ENCODE measurements at regions not wholly inside any gene's neighbourhood (a gene's known extent, or its start where the extent isn't known, plus 50 kb on each side); places are given as distances from the start of the nearest gene placed in this dataset.

- TF ChIP-seq CTCF (IDR thresholded peaks at IDR 0.05; ENCODE audit: poor library complexity, severe bottlenecking) (no peak), TAF1 (IDR thresholded peaks at IDR 0.05; ENCODE audit: low read depth) (no peak)
Observed at GRCh38 chr2:16247326-16248122, 307.2 kb downstream of the MYCN start (continued).

GRCh38 chr2:16246911-16247310 is 306.6 kb downstream of the MYCN start:
- Histone ChIP-seq H3K27me3 (ENCODE audit: insufficient read depth, low read depth, low read length) (no peaks in the 10 kb centered on the region), H3K27ac (ENCODE audit: low read length) (no peak overlapping the region), H3K79me2 (replicated peaks; ENCODE audit: insufficient read depth, low read length) (no peaks in the 10 kb centered on the region), H3F3A (ENCODE audit: insufficient read depth, low read length, poor library complexity, severe bottlenecking) (no peaks in the 10 kb centered on the region), H4K20me1 (ENCODE audit: insufficient read depth) (no peaks in the 10 kb centered on the region), H3K36me3 (ENCODE audit: insufficient read depth, low read length) (no peaks in the 10 kb centered on the region), H2AFZ (ENCODE audit: low read depth, low read length) (no peak overlapping the region), H3K9me2 (ENCODE audit: insufficient read depth, low read length) (no peaks in the 10 kb centered on the region), H3K9ac (ENCODE audit: low read length) (no peak overlapping the region), H3K4me3 (ENCODE audit: low read length) (no peak overlapping the region), H3K4me2 (ENCODE audit: low read length) (no peak overlapping the region), H3K9me3 (ENCODE audit: low read length) (no peaks in the 10 kb centered on the region)
- TF ChIP-seq RAD21 (conservative IDR thresholded peaks at IDR 0.05) = no peak
- no peak for TF ChIP-seq MXI1 (conservative IDR thresholded peaks at IDR 0.05; ENCODE audit: poor library complexity, severe bottlenecking)
- no peak for TF ChIP-seq CTCF (IDR thresholded peaks at IDR 0.05; ENCODE audit: poor library complexity, severe bottlenecking)
- TF ChIP-seq POLR2AphosphoS5 (IDR thresholded peaks at IDR 0.05) = no peak
- no peak for TF ChIP-seq SMC3 (conservative IDR thresholded peaks at IDR 0.05; ENCODE audit: poor library complexity)
- no peak for TF ChIP-seq EZH2 (IDR thresholded peaks at IDR 0.05; ENCODE audit: borderline replicate concordance, insufficient read depth, low read length, poor library complexity, severe bottlenecking)
- TF ChIP-seq REST (IDR thresholded peaks at IDR 0.05; ENCODE audit: borderline replicate concordance) = no peak
- TF ChIP-seq TAF1 (IDR thresholded peaks at IDR 0.05; ENCODE audit: low read depth) = no peak
- TF ChIP-seq EP300 (conservative IDR thresholded peaks at IDR 0.05; ENCODE audit: poor library complexity, severe bottlenecking) = no peak
